BLaER1 treated with 17β-estradiol and CSF1 and Interleukin-3, amounts not matched to agents 10 nM and 100 nM (cell line): ENCODE measurements at regions not wholly inside any gene's neighbourhood (a gene's known extent, or its start where the extent isn't known, plus 50 kb on each side); places are given as distances from the start of the nearest gene placed in this dataset.
"Not testable (repeated sequence)": the region's sequence is repeated elsewhere in the genome, so short reads cannot be mapped to it uniquely, and the experiment has no call there.

Experiments
- H3K27ac ChIP-seq, 11 experiments: shearing (Covaris generic); formaldehyde crosslinking; 2 replicates each; pipeline ENCODE4 v1.8.1; 2022
- H3K27me3 ChIP-seq, 11 experiments: shearing (Covaris generic); formaldehyde crosslinking; 2 replicates each; pipeline ENCODE4 v1.8.1; 2022
- H3K36me3 ChIP-seq, 11 experiments: shearing (Covaris generic); formaldehyde crosslinking; 2 replicates each; pipeline ENCODE4 v1.8.1; 2022
- H3K4me1 ChIP-seq, 10 experiments: shearing (Covaris generic); formaldehyde crosslinking; 2 replicates each; pipeline ENCODE4 v1.8.1; 2022
- H3K4me2 ChIP-seq, 11 experiments: shearing (Covaris generic); formaldehyde crosslinking; 2 replicates each; pipeline ENCODE4 v1.8.1; 2022
- H3K4me3 ChIP-seq, 10 experiments: shearing (Covaris generic); formaldehyde crosslinking; 2 replicates each; pipeline ENCODE4 v1.8.1; 2022
- H3K9ac ChIP-seq, 11 experiments: shearing (Covaris generic); formaldehyde crosslinking; 2 replicates each; pipeline ENCODE4 v1.8.1; 2022
- H3K9me3 ChIP-seq, 11 experiments: shearing (Covaris generic); formaldehyde crosslinking; replicated peaks in 1 of 11; 2 replicates each; pipeline ENCODE4 v1.8.1; 2022
- H4K20me1 ChIP-seq, 11 experiments: shearing (Covaris generic); formaldehyde crosslinking; 2 replicates each; pipeline ENCODE4 v1.8.1; 2022
- Cebpa-rat ChIP-seq, 11 experiments: shearing (Covaris generic); IDR thresholded peaks; 2 replicates each; pipeline ENCODE4 v1.8.1; 2022

DNA sequence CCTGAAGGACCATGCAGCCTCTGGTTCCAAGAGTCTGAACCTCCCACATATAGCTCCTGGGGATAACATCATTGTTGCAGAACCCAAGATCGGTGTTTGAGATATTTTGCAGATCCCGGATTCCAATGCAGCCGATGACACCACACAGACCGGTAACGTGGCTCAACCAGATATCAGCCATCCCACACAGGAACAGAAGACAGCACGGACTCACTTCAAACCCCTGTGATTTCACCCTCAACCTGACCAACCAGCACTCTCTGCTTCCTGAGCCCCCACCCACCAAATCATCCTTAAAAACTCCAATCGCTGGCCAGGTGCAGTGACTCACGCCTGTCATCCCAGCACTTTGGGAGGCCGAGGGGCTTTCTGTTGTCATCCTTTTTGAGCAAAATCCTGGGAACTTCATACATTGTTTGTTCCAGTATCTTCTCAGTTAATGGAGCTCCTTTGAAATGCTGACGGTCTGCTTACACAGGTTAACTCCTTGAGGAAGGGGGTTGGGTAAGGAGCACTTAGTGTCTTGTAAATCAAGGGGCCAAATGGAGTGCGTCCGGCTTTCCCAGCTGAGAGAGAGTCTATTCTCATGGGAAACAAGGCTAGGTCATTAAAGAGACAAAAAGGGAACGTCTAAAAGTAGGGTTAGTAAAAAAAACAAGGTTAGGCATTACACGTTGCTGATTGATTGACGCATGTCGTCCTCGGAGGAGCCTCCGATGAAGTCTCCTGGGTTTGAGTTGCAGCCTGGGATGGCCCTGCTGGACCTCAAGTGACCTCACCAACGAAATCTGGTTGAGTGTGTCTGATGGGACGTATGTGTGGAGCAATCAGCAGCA, 230.4 kb downstream of the CRLF2 start:
- H3K36me3 ChIP-seq: no peaks in the 10 kb centered on the region
- no peak overlapping the region for H3K27ac ChIP-seq
- H3K9me3 ChIP-seq: peaks cover 29 to 43% (median 35%) of the 10 kb centered on the region in 11 experiments
- H3K4me3 ChIP-seq: no peak overlapping the region
- H4K20me1 ChIP-seq: no peaks in the 10 kb centered on the region
- no peak overlapping the region for H3K9ac ChIP-seq
- peak overlapping the region in 6 of 11 experiments; percentile 2 to 20 (median 14); a peak in 5 of 22 replicates for H3K4me2 ChIP-seq
- no peak for TF ChIP-seq Cebpa-rat (IDR thresholded peaks at IDR 0.05)
- H3K4me1 ChIP-seq: peaks cover 0 to 11% (median 8%) of the 10 kb centered on the region in 10 experiments; a peak in 6 of 20 replicates
- H3K27me3 ChIP-seq: peaks cover 6 to 33% (median 23%) of the 10 kb centered on the region in 11 experiments; a peak in 18 of 22 replicates

GRCh38 chrX:980587-981235, 231.7 kb downstream of the CRLF2 start:
- no peak overlapping the region for H3K9ac ChIP-seq
- peaks cover 0 to 11% (median 8%) of the 10 kb centered on the region in 10 experiments; a peak in 6 of 20 replicates for H3K4me1 ChIP-seq
- peaks cover 6 to 33% (median 23%) of the 10 kb centered on the region in 11 experiments; a peak in 18 of 22 replicates for H3K27me3 ChIP-seq
- H3K36me3 ChIP-seq: no peaks in the 10 kb centered on the region
- H3K4me3 ChIP-seq: no peak overlapping the region
- H3K27ac ChIP-seq: no peak overlapping the region
- no peaks in the 10 kb centered on the region for H4K20me1 ChIP-seq
- TF ChIP-seq Cebpa-rat (IDR thresholded peaks at IDR 0.05): no peak
- H3K9me3 ChIP-seq: peaks cover 27 to 47% (median 38%) of the 10 kb centered on the region in 11 experiments
- no peak overlapping the region for H3K4me2 ChIP-seq

DNA sequence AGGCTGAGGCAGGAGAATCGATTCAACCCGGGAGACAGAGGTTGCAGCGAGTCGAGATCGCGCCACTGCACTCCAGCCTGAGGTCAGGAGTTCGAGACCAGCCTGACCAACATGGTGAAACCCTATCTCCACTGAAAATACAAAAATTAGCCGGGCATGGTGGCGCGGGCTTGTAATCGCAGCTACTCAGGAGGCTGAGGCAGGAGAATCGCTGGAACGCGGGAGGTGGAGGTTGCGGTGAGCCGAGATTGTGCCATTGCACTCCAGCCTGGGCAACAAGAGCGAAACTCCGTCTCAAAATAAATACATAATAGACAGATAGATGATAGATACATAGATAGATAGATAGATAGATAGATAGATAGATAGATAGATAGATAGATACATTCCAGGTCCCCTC, 233.3 kb downstream of the CRLF2 start:
- H3K9ac ChIP-seq, H3K4me2 ChIP-seq, H3K27ac ChIP-seq, H4K20me1 ChIP-seq, H3K4me3 ChIP-seq, H3K36me3 ChIP-seq: not testable (repeated sequence)
- H3K4me1 ChIP-seq: peaks cover 0 to 11% (median 8%) of the 10 kb centered on the region in 10 experiments; a peak in 6 of 20 replicates
- peaks cover 13 to 33% (median 24%) of the 10 kb centered on the region in 11 experiments for H3K9me3 ChIP-seq
- peaks cover 6 to 33% (median 23%) of the 10 kb centered on the region in 11 experiments; a peak in 18 of 22 replicates for H3K27me3 ChIP-seq

- Histone ChIP-seq H3K4me2 (no peak overlapping the region), H3K27me3 (peaks cover 0 to 15% (median 8%) of the 10 kb centered on the region in 11 experiments; a peak in 11 of 22 replicates), H3K4me1 (no peaks in the 10 kb centered on the region), H3K36me3 (no peaks in the 10 kb centered on the region), H4K20me1 (no peaks in the 10 kb centered on the region), H3K9ac (no peak overlapping the region), H3K9me3 (peaks cover 4 to 27% (median 17%) of the 10 kb centered on the region in 11 experiments; a peak in 21 of 22 replicates), H3K4me3 (no peak overlapping the region), H3K27ac (no peak overlapping the region)
- TF ChIP-seq Cebpa-rat (IDR thresholded peaks at IDR 0.05): no peak
Measured at GRCh38 chrX:973010-973632, 239.3 kb downstream of the CRLF2 start.

- Histone ChIP-seq H3K4me1 (no peaks in the 10 kb centered on the region), H3K36me3 (no peaks in the 10 kb centered on the region), H3K4me3 (no peak overlapping the region), H3K27me3 (peaks cover 5 to 44% (median 39%) of the 10 kb centered on the region in 11 experiments; a peak in 19 of 22 replicates), H3K4me2 (no peak overlapping the region), H3K9me3 (peaks cover 0 to 13% (median 8%) of the 10 kb centered on the region in 11 experiments; a peak in 8 of 22 replicates), H3K9ac (no peak overlapping the region), H3K27ac (no peak overlapping the region), H4K20me1 (no peaks in the 10 kb centered on the region)
- no peak for TF ChIP-seq Cebpa-rat (IDR thresholded peaks at IDR 0.05)
Measured at GRCh38 chrX:968148-968965, 244.1 kb downstream of the CRLF2 start.

- peaks cover 5 to 52% (median 47%) of the 10 kb centered on the region in 11 experiments; a peak in 19 of 22 replicates for H3K27me3 ChIP-seq
- H3K9ac ChIP-seq: no peak overlapping the region
- H3K4me3 ChIP-seq: no peak overlapping the region
- H3K4me1 ChIP-seq: no peaks in the 10 kb centered on the region
- H3K36me3 ChIP-seq: no peaks in the 10 kb centered on the region
- no peak overlapping the region for H3K4me2 ChIP-seq
- H3K9me3 ChIP-seq: peaks cover 0 to 3% (median 0%) of the 10 kb centered on the region in 11 experiments; a peak in 2 of 22 replicates
- no peak for TF ChIP-seq Cebpa-rat (IDR thresholded peaks at IDR 0.05)
- H3K27ac ChIP-seq: no peak overlapping the region
- H4K20me1 ChIP-seq: no peaks in the 10 kb centered on the region
Measured at GRCh38 chrX:966396-967070, 245.9 kb downstream of the CRLF2 start.

GRCh38 chrX:964831-965416, 247.5 kb downstream of the CRLF2 start:
- Histone ChIP-seq H3K27ac (no peak overlapping the region), H4K20me1 (no peaks in the 10 kb centered on the region), H3K4me1 (no peaks in the 10 kb centered on the region), H3K9me3 (no peaks in the 10 kb centered on the region), H3K4me3 (no peak overlapping the region), H3K9ac (no peak overlapping the region), H3K4me2 (no peak overlapping the region), H3K36me3 (no peaks in the 10 kb centered on the region), H3K27me3 (peaks cover 20 to 68% (median 63%) of the 10 kb centered on the region in 11 experiments; a peak in 21 of 22 replicates)
- no peak for TF ChIP-seq Cebpa-rat (IDR thresholded peaks at IDR 0.05)

DNA sequence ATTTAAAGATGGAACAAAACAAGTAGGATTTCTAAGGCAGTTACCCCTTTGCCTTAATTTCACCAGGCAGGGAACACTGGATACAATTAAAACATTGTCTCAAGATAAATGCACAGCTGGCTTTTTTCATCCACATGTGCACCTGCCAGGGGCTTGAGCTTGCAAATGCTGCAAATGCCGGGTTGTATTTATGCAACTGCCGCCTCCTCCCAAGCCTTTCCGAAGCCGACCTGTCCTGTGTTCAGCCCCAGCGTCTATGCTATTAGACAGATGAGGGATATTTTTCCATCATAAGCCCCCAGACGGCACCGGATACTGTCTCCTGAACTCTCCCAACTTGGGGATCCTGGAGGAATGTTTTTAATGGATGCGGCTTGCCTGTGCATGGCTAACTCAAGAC, 251.6 kb downstream of the CRLF2 start:
- no peaks in the 10 kb centered on the region for H3K4me1 ChIP-seq
- peaks cover 2 to 15% (median 8%) of the 10 kb centered on the region in 11 experiments; a peak in 14 of 22 replicates for H3K9me3 ChIP-seq
- H3K4me2 ChIP-seq: no peak overlapping the region
- no peak overlapping the region for H3K4me3 ChIP-seq
- peaks cover 53 to 84% (median 80%) of the 10 kb centered on the region in 11 experiments for H3K27me3 ChIP-seq
- no peak for TF ChIP-seq Cebpa-rat (IDR thresholded peaks at IDR 0.05)
- no peak overlapping the region for H3K9ac ChIP-seq
- H3K27ac ChIP-seq: no peak overlapping the region
- H4K20me1 ChIP-seq: peaks cover 0 to 4% (median 0%) of the 10 kb centered on the region in 11 experiments; a peak in 2 of 22 replicates
- H3K36me3 ChIP-seq: no peaks in the 10 kb centered on the region
